ENCODE measurements at regions not wholly inside any gene's neighbourhood (a gene's known extent, or its start where the extent isn't known, plus 50 kb on each side); places are given as distances from the start of the nearest gene placed in this dataset.

DNA sequence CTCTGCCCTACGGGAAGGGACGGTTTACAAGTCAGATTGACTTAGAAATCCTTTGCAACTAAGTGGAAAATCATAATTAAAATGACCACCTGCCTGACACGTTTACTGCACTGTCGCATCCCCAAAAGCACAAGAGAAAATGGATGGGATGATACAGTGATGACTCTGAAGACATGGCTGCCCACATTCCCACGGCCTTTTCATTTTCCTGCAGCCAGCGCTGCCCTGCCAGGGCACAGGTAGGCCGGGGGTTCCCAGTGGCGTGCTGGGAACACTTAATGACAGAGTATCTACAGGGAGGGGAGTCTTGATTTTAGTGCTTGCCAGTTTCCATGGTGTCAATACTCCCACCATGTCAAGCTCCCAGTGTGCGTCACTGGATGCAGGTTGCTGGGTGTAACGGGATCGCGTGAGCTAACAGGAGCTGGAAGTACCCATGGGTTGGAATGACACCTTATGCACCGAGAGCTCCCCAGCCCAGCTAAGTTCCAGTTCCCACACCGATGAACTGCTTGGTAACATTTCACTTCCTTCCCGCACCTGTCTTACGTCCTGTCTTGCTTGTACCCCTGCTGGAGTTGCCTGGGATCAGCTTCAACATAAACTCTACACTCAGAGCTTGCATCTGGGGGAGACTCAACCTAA is 129.0 kb downstream of the ANKRD60 start:
- intact Hi-C loops (cut with micrococcal nuclease) (no loop called here), dilution Hi-C loops (cut with MboI; ENCODE audit: extremely low pct_ligation_motif_present, low sequenced_read_pairs) (loop anchor here (25.0 kb wide), 1 partner anchor 462 kb away; no protein-coding TSS in a partner anchor)
- no peaks in the 10 kb centered on the region for H4K20me1 ChIP-seq (replicated peaks; ENCODE audit: control insufficient read depth, extremely low read depth, insufficient read depth, low read length)
- BruUV-seq (replicated peaks) = no TSS peak
- TF ChIP-seq, protein P1, sequence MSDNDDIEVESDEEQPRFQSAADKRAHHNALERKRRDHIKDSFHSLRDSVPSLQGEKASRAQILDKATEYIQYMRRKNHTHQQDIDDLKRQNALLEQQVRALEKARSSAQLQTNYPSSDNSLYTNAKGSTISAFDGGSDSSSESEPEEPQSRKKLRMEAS (IDR thresholded peaks at IDR 0.05; ENCODE audit: insufficient read depth, insufficient read length) = no peak
- TF ChIP-seq, protein P2, sequence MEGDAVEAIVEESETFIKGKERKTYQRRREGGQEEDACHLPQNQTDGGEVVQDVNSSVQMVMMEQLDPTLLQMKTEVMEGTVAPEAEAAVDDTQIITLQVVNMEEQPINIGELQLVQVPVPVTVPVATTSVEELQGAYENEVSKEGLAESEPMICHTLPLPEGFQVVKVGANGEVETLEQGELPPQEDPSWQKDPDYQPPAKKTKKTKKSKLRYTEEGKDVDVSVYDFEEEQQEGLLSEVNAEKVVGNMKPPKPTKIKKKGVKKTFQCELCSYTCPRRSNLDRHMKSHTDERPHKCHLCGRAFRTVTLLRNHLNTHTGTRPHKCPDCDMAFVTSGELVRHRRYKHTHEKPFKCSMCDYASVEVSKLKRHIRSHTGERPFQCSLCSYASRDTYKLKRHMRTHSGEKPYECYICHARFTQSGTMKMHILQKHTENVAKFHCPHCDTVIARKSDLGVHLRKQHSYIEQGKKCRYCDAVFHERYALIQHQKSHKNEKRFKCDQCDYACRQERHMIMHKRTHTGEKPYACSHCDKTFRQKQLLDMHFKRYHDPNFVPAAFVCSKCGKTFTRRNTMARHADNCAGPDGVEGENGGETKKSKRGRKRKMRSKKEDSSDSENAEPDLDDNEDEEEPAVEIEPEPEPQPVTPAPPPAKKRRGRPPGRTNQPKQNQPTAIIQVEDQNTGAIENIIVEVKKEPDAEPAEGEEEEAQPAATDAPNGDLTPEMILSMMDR (IDR thresholded peaks at IDR 0.05; ENCODE audit: extremely low read depth in 1 of 2, insufficient read depth in 1 of 2, low read depth in 1 of 2, low read length in 2 of 2) = no peak
- TF ChIP-seq POLR2AphosphoS5 (IDR thresholded peaks at IDR 0.05; ENCODE audit: insufficient read depth, low read depth, low read length) (no peak), MYC (IDR thresholded peaks at IDR 0.05; ENCODE audit: low read depth, low read length) (no peak), EZH2 (IDR thresholded peaks at IDR 0.05; ENCODE audit: borderline replicate concordance, low read depth, low read length, severe bottlenecking) (no peak), POLR2A (IDR thresholded peaks at IDR 0.05; ENCODE audit: low read depth, low read length) (no peak), JUN (IDR thresholded peaks at IDR 0.05; ENCODE audit: borderline replicate concordance, insufficient read depth, insufficient read length, low read depth) (no peak), GATA2 (IDR thresholded peaks at IDR 0.05; ENCODE audit: insufficient read depth, insufficient read length, low read depth, low read length) (no peak), FOS (IDR thresholded peaks at IDR 0.05; ENCODE audit: borderline replicate concordance, insufficient read depth, low read length) (no peak)
- no peaks in the 10 kb centered on the region for H3K79me2 ChIP-seq (ENCODE audit: control insufficient read depth, insufficient read depth, low read length)
- H3K27me3 ChIP-seq (ENCODE audit: control insufficient read depth in 2 of 2, insufficient read depth in 2 of 2, low read length in 2 of 2) = peaks cover 0 to 5% of the 10 kb centered on the region in 2 experiments
- H3K9me3 ChIP-seq (replicated peaks; ENCODE audit: control insufficient read depth, insufficient read depth, low read length) = no peaks in the 10 kb centered on the region
- H3K4me2 ChIP-seq (ENCODE audit: insufficient read depth, low read length) = no peak overlapping the region
- no peaks in the 10 kb centered on the region for H3K9me1 ChIP-seq (replicated peaks; ENCODE audit: control insufficient read depth, extremely low read depth, insufficient read depth, low read length)
- FAIRE-seq (no peak), DNase-seq (ENCODE audit: low read depth, low spot score) (no peak)
- no peak overlapping the region for H2AFZ ChIP-seq (ENCODE audit: low read depth, low read length)
- no peak overlapping the region for H3K27ac ChIP-seq (ENCODE audit: insufficient read depth, low read depth, low read length)
- H3K9ac ChIP-seq (replicated peaks; ENCODE audit: extremely low read depth, insufficient read depth, low read length) = no peak overlapping the region
- no peaks in the 10 kb centered on the region for H3K36me3 ChIP-seq (ENCODE audit: control insufficient read depth in 2 of 2, extremely low read depth in 1 of 2, insufficient read depth in 2 of 2, low read length in 2 of 2)
- ChIA-PET CTCF (no interaction called here), POLR2A (no interaction called here)
- no peak overlapping the region for H3K4me3 ChIP-seq (replicated peaks in 1 of 3; ENCODE audit: insufficient read depth in 1 of 3, low read depth in 1 of 3, low read length in 3 of 3)
- H3K4me1 ChIP-seq (ENCODE audit: control insufficient read depth, extremely low read depth, insufficient read depth, low read length) = no peaks in the 10 kb centered on the region
